Stimulated activated CD4-positive, alpha-beta T cell treated with anti-CD3 and anti-CD28 coated beads, Interleukin-15, amount 100 ng/mL, for 48 hours (primary cell): ENCODE measurements at regions not wholly inside any gene's neighbourhood (a gene's known extent, or its start where the extent isn't known, plus 50 kb on each side); places are given as distances from the start of the nearest gene placed in this dataset.

Experiments used
- DNase-seq, 2 donors: peaks; one replicate each; pipeline ENCODE4 v3.0.0-alpha.2; 2020; ENCODE audit warnings: low read depth in 2 of 2

- DNase-seq = no peak
Measured at GRCh38 chr19:29396925-29397324, 128.9 kb upstream of the VSTM2B start.

- DNase-seq = no peak
Measured at GRCh38 chr19:29397748-29398147, 128.0 kb upstream of the VSTM2B start.

GRCh38 chr19:29399804-29400203 is 126.0 kb upstream of the VSTM2B start:
- no peak for DNase-seq

- no peak for DNase-seq
Measured at GRCh38 chr19:29400917-29401711, 124.7 kb upstream of the VSTM2B start.

- no peak for DNase-seq
Measured at GRCh38 chr19:29401712-29402421, 123.9 kb upstream of the VSTM2B start.

- DNase-seq = no peak
Measured at GRCh38 chr19:29402563-29402962, 123.2 kb upstream of the VSTM2B start.

GRCh38 chr19:29404015-29404414 is 121.8 kb upstream of the VSTM2B start:
- DNase-seq = no peak

GRCh38 chr19:29404951-29405727 is 120.7 kb upstream of the VSTM2B start:
- no peak for DNase-seq

- no peak for DNase-seq
Measured at GRCh38 chr19:29405728-29405995, 120.1 kb upstream of the VSTM2B start.

- no peak for DNase-seq
Measured at GRCh38 chr19:29409076-29409862, 116.5 kb upstream of the VSTM2B start.

GRCh38 chr19:29410601-29411000 is 115.2 kb upstream of the VSTM2B start:
- no peak for DNase-seq

- no peak for DNase-seq
Measured at GRCh38 chr19:29411113-29411581, 114.6 kb upstream of the VSTM2B start.

- DNase-seq = no peak
Measured at GRCh38 chr19:29413435-29413834, 112.4 kb upstream of the VSTM2B start.

- DNase-seq = no peak
Measured at GRCh38 chr19:29415507-29415906, 110.3 kb upstream of the VSTM2B start.

GRCh38 chr19:29417048-29417447 is 108.7 kb upstream of the VSTM2B start:
- DNase-seq = no peak

GRCh38 chr19:29418201-29418600 is 107.6 kb upstream of the VSTM2B start:
- no peak for DNase-seq

- DNase-seq = no peak
Measured at GRCh38 chr19:29420065-29420464, 105.7 kb upstream of the VSTM2B start.

- DNase-seq = no peak
Measured at GRCh38 chr19:29420482-29421195, 105.2 kb upstream of the VSTM2B start.

- DNase-seq = no peak
Measured at GRCh38 chr19:29421196-29421545, 104.6 kb upstream of the VSTM2B start.

GRCh38 chr19:29422047-29422446 is 103.7 kb upstream of the VSTM2B start:
- no peak for DNase-seq

GRCh38 chr19:29422486-29423085 is 103.2 kb upstream of the VSTM2B start:
- no peak for DNase-seq
